Right renal cortex interstitium (tissue), 3 donors: ENCODE measurements at regions not wholly inside any gene's neighbourhood (a gene's known extent, or its start where the extent isn't known, plus 50 kb on each side); places are given as distances from the start of the nearest gene placed in this dataset.

ENCODE experiments used
- DNase-seq, 3 donors: peaks; one replicate each; pipeline ENCODE4 v3.0.0-alpha.2; 2013; ENCODE audit warnings: low read depth in 3 of 3, low spot score in 2 of 3

- DNase-seq: no peak
Measured at GRCh38 chr18:60662491-60662890, 289.9 kb upstream of the MC4R start.

- no peak for DNase-seq
Measured at GRCh38 chr18:60663060-60663989, 290.8 kb upstream of the MC4R start.

GRCh38 chr18:60664736-60665135 is 292.2 kb upstream of the MC4R start:
- no peak for DNase-seq

- no peak for DNase-seq
Measured at GRCh38 chr18:60667016-60667415, 294.4 kb upstream of the MC4R start.

- no peak for DNase-seq
Measured at GRCh38 chr18:60668583-60668982, 296.0 kb upstream of the MC4R start.

GRCh38 chr18:60669938-60670337 is 297.4 kb upstream of the MC4R start:
- no peak for DNase-seq

- DNase-seq: no peak
Measured at GRCh38 chr18:60671021-60671420, 298.4 kb upstream of the MC4R start.

GRCh38 chr18:60675126-60675525 is 302.6 kb upstream of the MC4R start:
- DNase-seq: no peak

GRCh38 chr18:60675801-60676200 is 303.2 kb upstream of the MC4R start:
- no peak for DNase-seq

- no peak for DNase-seq
Measured at GRCh38 chr18:60676815-60677214, 304.2 kb upstream of the MC4R start.

- peak in 1 of 3 donors; percentile 10 for DNase-seq
Measured at GRCh38 chr18:60684843-60685513, 312.4 kb upstream of the MC4R start.

GRCh38 chr18:60686142-60686541 is 313.6 kb upstream of the MC4R start:
- DNase-seq: peak in 1 of 3 donors; percentile 8

- DNase-seq: no peak
Measured at GRCh38 chr18:60691061-60691460, 318.5 kb upstream of the MC4R start.

GRCh38 chr18:60693426-60693825 is 320.9 kb upstream of the MC4R start:
- DNase-seq: no peak

GRCh38 chr18:60698901-60699300 is 326.3 kb upstream of the MC4R start:
- no peak for DNase-seq

- no peak for DNase-seq
Measured at GRCh38 chr18:60722742-60723141, 350.2 kb upstream of the MC4R start.

- no peak for DNase-seq
Measured at GRCh38 chr18:60732143-60732542, 359.6 kb upstream of the MC4R start.

GRCh38 chr18:60739212-60739611 is 366.6 kb upstream of the MC4R start:
- no peak for DNase-seq

- no peak for DNase-seq
Measured at GRCh38 chr18:60740313-60740712, 367.7 kb upstream of the MC4R start.

GRCh38 chr18:60746491-60746890 is 373.9 kb upstream of the MC4R start:
- DNase-seq: no peak

- DNase-seq: no peak
Measured at GRCh38 chr18:60746919-60747318, 374.3 kb upstream of the MC4R start.

- no peak for DNase-seq
Measured at GRCh38 chr18:60753753-60754152, 381.2 kb upstream of the MC4R start.
